Fibroblast of lung (primary cell): ENCODE measurements at regions not wholly inside any gene's neighbourhood (a gene's known extent, or its start where the extent isn't known, plus 50 kb on each side); places are given as distances from the start of the nearest gene placed in this dataset.

Source experiments
- DNase-seq, 2 donors: peaks; one replicate each; pipeline versions ENCODE4 v3.0.0 to v3.0.0-alpha.2; 2010; ENCODE audit warnings: low read depth in 2 of 2
- H2AFZ ChIP-seq: 2 replicates; pipeline ENCODE4 v1.5.1; 2012; ENCODE audit warnings: low read length, control low read depth, inconsistent platforms
- H3K27ac ChIP-seq: 2 replicates; pipeline ENCODE4 v1.5.1; 2011; ENCODE audit warnings: low read length, control low read depth; ENCODE audit not compliant: insufficient read depth
- H3K27me3 ChIP-seq: 2 replicates; pipeline ENCODE4 v1.5.1; 2011; ENCODE audit warnings: mild to moderate bottlenecking, low read length; ENCODE audit not compliant: control insufficient read depth, insufficient read depth
- H3K36me3 ChIP-seq: 2 replicates; pipeline ENCODE4 v1.5.1; 2011; ENCODE audit warnings: low read length; ENCODE audit not compliant: control insufficient read depth, insufficient read depth
- H3K4me1 ChIP-seq: 2 replicates; pipeline ENCODE4 v1.5.1; 2011; ENCODE audit warnings: low read length; ENCODE audit not compliant: control insufficient read depth, insufficient read depth; ENCODE audit errors: extremely low read depth
- H3K4me2 ChIP-seq: 2 replicates; pipeline ENCODE4 v1.5.1; 2011; ENCODE audit warnings: low read length, control low read depth; ENCODE audit not compliant: insufficient read depth; ENCODE audit errors: extremely low read depth
- H3K4me3 ChIP-seq, 4 experiments: fragments of 200-600 bp in 1 of 4; sonication (generic) in 1 of 4; replicated peaks in 1 of 4; 2 replicates each; pipeline ENCODE4 v1.5.1; 2011 to 2016; ENCODE audit warnings: low read length in 4 of 4, low read depth in 3 of 4, mild to moderate bottlenecking in 3 of 4, control low read depth in 2 of 4, inconsistent platforms in 1 of 4, mixed read lengths in 1 of 4; ENCODE audit not compliant: insufficient read depth in 1 of 4; ENCODE audit errors: control extremely low read depth in 1 of 4
- H3K79me2 ChIP-seq: 2 replicates; pipeline ENCODE4 v1.5.1; 2012; ENCODE audit warnings: mild to moderate bottlenecking, low read length, inconsistent platforms; ENCODE audit not compliant: control insufficient read depth, insufficient read depth
- H3K9ac ChIP-seq: 2 replicates; pipeline ENCODE4 v1.5.1; 2011; ENCODE audit warnings: mild to moderate bottlenecking, low read length, control low read depth; ENCODE audit not compliant: insufficient read depth
- H3K9me3 ChIP-seq: 2 replicates; pipeline ENCODE4 v1.5.1; 2012; ENCODE audit warnings: low read depth, low read length; ENCODE audit not compliant: control insufficient read depth, insufficient read depth
- H4K20me1 ChIP-seq: 2 replicates; pipeline ENCODE4 v1.5.1; 2011; ENCODE audit warnings: low read length; ENCODE audit not compliant: control insufficient read depth, insufficient read depth; ENCODE audit errors: extremely low read depth
- CTCF ChIP-seq, 2 donors: IDR thresholded peaks in 1 of 2; conservative IDR thresholded peaks in 1 of 2; 1 replicate in 1 of 2; 2 replicates in 1 of 2; pipeline ENCODE4 v1.5.1; 2011 to 2012; ENCODE audit warnings: low read length in 2 of 2, control low read depth in 1 of 2, inconsistent platforms in 1 of 2, low read depth in 1 of 2, mild to moderate bottlenecking in 1 of 2
- EZH2 ChIP-seq: IDR thresholded peaks from 2 replicates; pipeline ENCODE4 v1.5.1; 2012; ENCODE audit warnings: low read length, control low read depth, mild to moderate bottlenecking; ENCODE audit errors: missing control alignments

DNA sequence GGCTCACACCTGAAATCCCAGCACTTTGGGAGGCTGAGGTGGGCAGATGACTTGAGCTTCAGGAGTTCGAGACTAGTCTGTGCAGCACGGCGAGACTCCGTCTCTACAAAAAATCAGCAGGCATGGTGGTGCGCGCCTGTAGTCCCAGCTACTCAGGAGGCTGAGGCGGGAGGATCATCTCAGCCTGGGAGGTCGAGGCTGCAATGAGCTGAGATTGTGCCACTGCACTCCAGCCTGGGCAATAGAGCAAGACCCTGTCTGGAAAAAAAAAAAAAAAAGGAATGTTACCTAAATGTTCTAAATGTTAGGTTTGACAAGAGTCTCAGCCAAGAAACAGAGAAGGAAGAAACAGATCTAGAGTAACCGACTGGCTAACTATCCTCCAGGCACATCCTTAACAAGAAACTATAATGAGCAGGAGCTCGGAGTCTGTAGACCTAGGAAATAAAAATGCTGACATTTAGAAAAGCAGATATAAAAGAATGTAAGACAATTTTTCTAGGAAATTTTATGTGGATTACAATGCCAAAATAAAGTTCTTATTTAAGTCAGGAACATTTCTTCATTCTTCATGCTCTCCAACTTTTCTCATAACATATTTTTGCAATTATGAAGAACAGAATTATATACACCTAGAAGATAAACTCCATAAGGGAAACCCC, 166.6 kb upstream of the TBCA start:
- Histone ChIP-seq H3K9ac (no peak overlapping the region), H3K9me3 (no peaks in the 10 kb centered on the region), H3K79me2 (no peaks in the 10 kb centered on the region), H3K4me3 (no peak overlapping the region), H4K20me1 (no peaks in the 10 kb centered on the region), H3K4me2 (no peak overlapping the region), H3K27me3 (peaks cover 10% of the 10 kb centered on the region), H3K36me3 (no peaks in the 10 kb centered on the region), H3K27ac (no peak overlapping the region), H2AFZ (no peak overlapping the region), H3K4me1 (no peaks in the 10 kb centered on the region)
- no peak for TF ChIP-seq EZH2
- no peak for TF ChIP-seq CTCF (conservative IDR thresholded peaks at IDR 0.05 in 1 of 2, IDR thresholded peaks at IDR 0.05 in 1 of 2; ENCODE audit: low read depth in 1 of 2, low read length in 2 of 2)
- no peak for DNase-seq

- Histone ChIP-seq H3K4me2 (no peak overlapping the region), H3K4me3 (no peak overlapping the region), H3K27me3 (peaks cover 9% of the 10 kb centered on the region), H3K9me3 (no peaks in the 10 kb centered on the region), H3K4me1 (no peaks in the 10 kb centered on the region), H3K79me2 (no peaks in the 10 kb centered on the region), H4K20me1 (no peaks in the 10 kb centered on the region), H2AFZ (no peak overlapping the region), H3K27ac (no peak overlapping the region), H3K9ac (no peak overlapping the region), H3K36me3 (no peaks in the 10 kb centered on the region)
- no peak for TF ChIP-seq CTCF (conservative IDR thresholded peaks at IDR 0.05 in 1 of 2, IDR thresholded peaks at IDR 0.05 in 1 of 2; ENCODE audit: low read depth in 1 of 2, low read length in 2 of 2)
- no peak for TF ChIP-seq EZH2
- DNase-seq: no peak
Measured at GRCh38 chr5:77937015-77937908, 161.1 kb upstream of the TBCA start.

GRCh38 chr5:77936365-77936693, 160.2 kb upstream of the TBCA start:
- TF ChIP-seq CTCF (conservative IDR thresholded peaks at IDR 0.05 in 1 of 2, IDR thresholded peaks at IDR 0.05 in 1 of 2; ENCODE audit: low read depth in 1 of 2, low read length in 2 of 2) (no peak), EZH2 (no peak)
- H3K9me3 ChIP-seq: no peaks in the 10 kb centered on the region
- no peak overlapping the region for H3K4me2 ChIP-seq
- H2AFZ ChIP-seq: no peak overlapping the region
- no peak overlapping the region for H3K4me3 ChIP-seq
- H3K27me3 ChIP-seq: peaks cover 8% of the 10 kb centered on the region
- no peaks in the 10 kb centered on the region for H4K20me1 ChIP-seq
- DNase-seq: no peak
- no peaks in the 10 kb centered on the region for H3K36me3 ChIP-seq
- H3K9ac ChIP-seq: no peak overlapping the region
- no peaks in the 10 kb centered on the region for H3K4me1 ChIP-seq
- no peak overlapping the region for H3K27ac ChIP-seq
- H3K79me2 ChIP-seq: no peaks in the 10 kb centered on the region
